NB4 (cell line): ENCODE measurements at regions not wholly inside any gene's neighbourhood (a gene's known extent, or its start where the extent isn't known, plus 50 kb on each side); places are given as distances from the start of the nearest gene placed in this dataset.

Experiments
- DNase-seq: peaks from one replicate; pipeline ENCODE4 v3.0.0; 2010; ENCODE audit warnings: low read depth
- H3K4me3 ChIP-seq: one replicate; pipeline ENCODE4 v1.5.1; 2011; ENCODE audit warnings: mild to moderate bottlenecking, low read depth, low read length, moderate library complexity
- CTCF ChIP-seq: IDR thresholded peaks from one replicate; pipeline ENCODE4 v1.5.1; 2012; ENCODE audit warnings: low read depth, low read length
- MAX ChIP-seq: IDR thresholded peaks from 2 replicates; pipeline ENCODE4 v1.6.1; 2011; ENCODE audit warnings: low read depth, low read length
- MYC ChIP-seq: IDR thresholded peaks from 2 replicates; pipeline ENCODE4 v1.6.1; 2011; ENCODE audit warnings: low read depth, low read length
- POLR2A ChIP-seq: IDR thresholded peaks from 2 replicates; pipeline ENCODE4 v1.6.1; 2011; ENCODE audit warnings: mild to moderate bottlenecking; ENCODE audit not compliant: insufficient read length; ENCODE audit errors: extremely low read depth

DNA sequence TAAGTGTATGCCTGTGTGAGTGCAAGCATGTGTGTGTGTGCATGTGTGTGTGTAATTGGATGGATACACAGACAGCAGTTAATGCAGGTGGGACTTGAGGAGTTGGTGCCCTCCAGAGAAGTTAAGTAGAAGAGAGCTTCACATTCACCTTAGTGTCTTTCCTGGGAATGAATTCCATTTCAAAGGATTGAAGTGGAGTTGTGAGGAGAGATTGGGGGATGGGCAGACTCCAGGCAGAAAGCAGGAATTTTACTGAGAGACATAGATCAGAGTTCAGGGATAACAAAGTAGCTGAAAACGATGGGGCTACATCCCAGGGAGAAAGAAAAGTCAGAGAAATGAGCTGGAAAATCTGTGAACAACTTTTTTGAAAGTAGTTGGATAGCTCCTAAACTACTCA lies 464.4 kb downstream of the TCERG1L start:
- no peak overlapping the region for H3K4me3 ChIP-seq
- no peak for DNase-seq

DNA sequence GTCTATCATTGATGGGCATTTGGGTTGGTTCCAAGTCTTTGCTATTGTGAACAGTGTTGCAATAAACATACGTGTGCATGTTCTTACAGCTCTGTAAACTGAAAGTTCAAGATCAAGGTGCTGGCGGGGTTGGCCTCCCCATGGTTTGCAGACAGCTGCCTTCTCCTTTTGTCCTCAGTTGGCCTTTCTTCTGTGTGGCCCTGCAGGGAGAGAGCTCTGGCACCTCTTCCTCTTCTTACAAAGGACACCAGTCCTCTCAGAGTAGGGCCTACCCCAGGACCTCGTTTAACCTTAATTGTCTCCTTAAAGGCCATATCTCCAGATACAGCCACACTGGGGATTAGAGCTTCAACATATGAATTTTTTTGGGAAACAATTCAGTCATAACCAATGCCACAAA lies 462.7 kb downstream of the TCERG1L start:
- TF ChIP-seq MYC (no peak), POLR2A (no peak), MAX (no peak), CTCF (no peak)
- H3K4me3 ChIP-seq, result no peak overlapping the region
- no peak for DNase-seq

More for the DNA sequence above, 464.4 kb downstream of the TCERG1L start:
- TF ChIP-seq POLR2A, result no peak
- no peak for TF ChIP-seq MYC
- no peak for TF ChIP-seq CTCF
- no peak for TF ChIP-seq MAX

DNA sequence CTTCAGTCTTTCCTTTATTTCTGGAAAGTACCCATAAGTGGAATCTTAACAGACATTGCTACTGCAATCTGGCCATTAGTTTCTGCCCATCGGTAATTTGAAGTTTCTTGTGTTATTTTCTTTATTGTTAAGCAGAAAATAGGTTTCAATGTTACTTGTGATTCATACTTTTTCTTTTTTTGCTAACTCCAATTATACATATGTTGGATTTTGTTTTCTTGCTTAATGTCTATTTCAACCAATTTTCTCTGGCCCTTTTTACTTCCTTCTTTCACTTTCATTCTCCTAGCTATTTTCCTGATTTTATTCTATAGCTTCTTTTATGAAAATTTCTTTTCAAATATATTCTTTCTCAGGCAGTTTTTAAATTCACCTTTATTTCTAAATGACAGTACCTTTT lies 457.4 kb downstream of the TCERG1L start:
- no peak for DNase-seq
- TF ChIP-seq POLR2A (no peak), CTCF (no peak), MYC (no peak), MAX (no peak)
- H3K4me3 ChIP-seq, result no peak overlapping the region

DNA sequence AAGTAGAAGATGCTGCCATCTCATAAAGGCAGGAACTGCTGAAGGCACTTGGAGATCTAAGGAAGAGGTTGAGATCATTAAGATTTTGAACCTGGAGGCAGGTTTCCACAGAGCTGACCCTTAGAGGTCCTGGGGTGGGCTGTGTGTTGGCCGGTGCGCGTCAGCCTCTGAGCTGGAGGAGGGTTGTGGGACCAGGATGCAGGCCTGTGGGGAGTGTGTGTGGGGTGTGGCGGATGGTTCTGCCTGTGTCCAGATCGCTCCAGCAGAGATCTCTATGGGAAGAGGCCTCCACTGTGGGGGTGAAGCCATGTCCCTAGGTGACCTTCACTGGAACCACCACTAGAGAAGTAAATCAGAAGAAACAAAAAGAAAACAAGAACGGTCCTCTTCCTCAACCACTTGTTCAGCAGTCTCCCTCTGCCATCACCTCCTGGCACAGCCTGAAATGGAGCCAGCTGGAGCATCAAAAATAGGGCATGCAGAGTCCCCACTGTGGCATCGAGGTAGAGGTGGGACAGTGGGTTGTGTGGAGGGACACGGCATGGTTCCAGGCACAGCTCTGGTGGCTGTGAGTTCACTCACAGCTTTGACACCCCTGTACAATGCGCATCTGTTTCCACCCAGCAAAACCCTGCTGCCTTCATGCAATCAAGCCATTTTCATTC lies 453.8 kb downstream of the TCERG1L start:
- TF ChIP-seq MAX (no peak), POLR2A (no peak), CTCF (no peak), MYC (no peak)
- H3K4me3 ChIP-seq, result no peak overlapping the region
- no peak for DNase-seq

- no peak overlapping the region for H3K4me3 ChIP-seq
- DNase-seq, result no peak
- TF ChIP-seq POLR2A (no peak), MYC (no peak), CTCF (no peak), MAX (no peak)
These were observed 452.9 kb downstream of the TCERG1L start for GRCh38 chr10:130858626-130859025.

- H3K4me3 ChIP-seq, result no peak overlapping the region
- no peak for DNase-seq
These were observed 452.1 kb downstream of the TCERG1L start for GRCh38 chr10:130859427-130859826.

More at GRCh38 chr10:130859427-130859826, 452.1 kb downstream of the TCERG1L start:
- TF ChIP-seq MAX (no peak), CTCF (no peak), MYC (no peak), POLR2A (no peak)
